22Rv1 (cell line): ENCODE measurements at regions not wholly inside any gene's neighbourhood (a gene's known extent, or its start where the extent isn't known, plus 50 kb on each side); places are given as distances from the start of the nearest gene placed in this dataset.

ENCODE experiments used
- H3K27ac ChIP-seq: fragments of 450-650 bp; 2 replicates; pipeline ENCODE4 v1.5.1; 2017
- ZFX ChIP-seq: fragments of 450-650 bp; IDR thresholded peaks from 2 replicates; pipeline ENCODE4 v1.6.1; 2017; ENCODE audit warnings: antibody characterized with exemption, borderline replicate concordance
- TF ChIP-seq, protein P1 (sequence below): fragments of 450-650 bp; IDR thresholded peaks from 2 replicates; pipeline ENCODE4 v1.5.1; 2017; ENCODE audit warnings: mild to moderate bottlenecking

DNA sequence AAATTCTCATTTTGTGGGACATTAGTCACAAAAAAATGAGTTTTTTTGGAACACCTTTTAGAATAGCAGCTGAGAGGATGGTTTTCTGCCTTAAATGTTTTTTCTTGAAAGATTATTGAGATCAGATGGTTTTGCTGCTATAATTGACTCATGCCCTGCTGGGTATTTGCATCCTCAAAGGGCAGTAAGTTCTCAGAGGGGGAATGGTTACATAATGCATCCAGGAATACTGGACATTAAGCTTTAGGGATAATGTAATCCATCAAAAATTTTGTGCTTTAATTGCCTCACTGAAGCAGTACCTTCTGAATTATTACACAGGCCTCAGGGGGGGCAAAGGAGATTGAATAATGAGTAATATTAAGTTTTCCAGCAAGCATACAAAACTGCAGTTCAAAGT, 866.3 kb upstream of the SPRY2 start:
- H3K27ac ChIP-seq, result no peak overlapping the region
- no peak for TF ChIP-seq ZFX
- TF ChIP-seq, protein P1, sequence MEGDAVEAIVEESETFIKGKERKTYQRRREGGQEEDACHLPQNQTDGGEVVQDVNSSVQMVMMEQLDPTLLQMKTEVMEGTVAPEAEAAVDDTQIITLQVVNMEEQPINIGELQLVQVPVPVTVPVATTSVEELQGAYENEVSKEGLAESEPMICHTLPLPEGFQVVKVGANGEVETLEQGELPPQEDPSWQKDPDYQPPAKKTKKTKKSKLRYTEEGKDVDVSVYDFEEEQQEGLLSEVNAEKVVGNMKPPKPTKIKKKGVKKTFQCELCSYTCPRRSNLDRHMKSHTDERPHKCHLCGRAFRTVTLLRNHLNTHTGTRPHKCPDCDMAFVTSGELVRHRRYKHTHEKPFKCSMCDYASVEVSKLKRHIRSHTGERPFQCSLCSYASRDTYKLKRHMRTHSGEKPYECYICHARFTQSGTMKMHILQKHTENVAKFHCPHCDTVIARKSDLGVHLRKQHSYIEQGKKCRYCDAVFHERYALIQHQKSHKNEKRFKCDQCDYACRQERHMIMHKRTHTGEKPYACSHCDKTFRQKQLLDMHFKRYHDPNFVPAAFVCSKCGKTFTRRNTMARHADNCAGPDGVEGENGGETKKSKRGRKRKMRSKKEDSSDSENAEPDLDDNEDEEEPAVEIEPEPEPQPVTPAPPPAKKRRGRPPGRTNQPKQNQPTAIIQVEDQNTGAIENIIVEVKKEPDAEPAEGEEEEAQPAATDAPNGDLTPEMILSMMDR, result no peak

DNA sequence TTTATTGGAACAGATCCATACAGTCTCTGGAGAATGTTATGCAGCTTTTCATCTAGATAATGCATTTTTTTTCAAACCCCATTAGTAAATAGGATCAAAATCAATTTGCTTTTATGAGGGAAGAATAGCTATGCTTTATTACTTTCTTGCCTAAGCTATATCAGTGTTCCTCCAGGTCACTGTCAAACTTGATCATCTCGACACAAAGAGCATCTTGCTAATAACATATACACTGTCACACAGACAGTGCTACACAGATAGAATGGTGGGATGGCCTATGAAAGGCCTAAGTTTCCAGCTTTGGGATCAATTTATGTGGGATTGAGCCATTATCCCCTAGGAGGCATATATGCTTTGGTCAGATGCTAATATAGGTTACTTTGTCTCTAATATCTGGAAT, 862.9 kb upstream of the SPRY2 start:
- TF ChIP-seq, protein P1, result no peak
- H3K27ac ChIP-seq, result no peak overlapping the region

DNA sequence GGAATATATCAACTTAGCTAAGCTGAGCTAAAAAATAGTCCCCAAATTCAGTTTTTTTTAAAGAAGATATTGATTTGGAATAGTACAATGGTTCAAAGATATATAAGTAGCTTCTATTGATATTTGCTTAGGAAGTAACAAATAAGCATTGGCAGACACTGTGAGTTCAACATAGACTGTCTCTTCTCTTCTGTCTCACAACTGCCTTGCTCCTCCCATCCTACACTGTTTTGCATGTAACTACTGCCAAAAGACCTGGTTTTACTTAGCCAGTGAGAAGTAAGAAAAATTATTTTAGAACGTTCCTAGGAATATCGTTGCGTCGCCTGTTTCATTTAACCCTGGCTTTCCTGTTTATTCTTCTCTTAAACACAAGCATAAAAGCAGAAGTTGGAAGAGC, 859.0 kb upstream of the SPRY2 start:
- no peak overlapping the region for H3K27ac ChIP-seq
- TF ChIP-seq, protein P1, result no peak
- TF ChIP-seq ZFX, result no peak

DNA sequence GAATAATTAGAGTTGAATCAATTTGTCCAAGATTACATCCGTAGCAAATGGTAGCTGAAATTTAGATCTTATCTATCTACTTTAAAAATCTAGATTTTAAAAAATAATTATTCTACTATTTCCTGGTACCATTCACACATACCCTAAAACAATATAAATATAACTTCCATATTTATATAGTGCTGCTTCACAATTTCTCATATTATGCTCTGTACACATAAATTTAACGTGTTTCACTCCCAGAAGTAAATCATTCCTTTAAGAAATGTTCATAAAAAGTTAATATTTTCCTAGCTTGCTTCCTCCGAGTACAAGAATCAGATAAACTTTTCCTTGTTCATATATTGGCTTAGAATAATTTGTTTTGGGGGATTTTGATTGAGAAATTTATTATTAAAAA, 857.0 kb upstream of the SPRY2 start:
- no peak overlapping the region for H3K27ac ChIP-seq
- TF ChIP-seq ZFX, result no peak
- TF ChIP-seq, protein P1, result no peak

DNA sequence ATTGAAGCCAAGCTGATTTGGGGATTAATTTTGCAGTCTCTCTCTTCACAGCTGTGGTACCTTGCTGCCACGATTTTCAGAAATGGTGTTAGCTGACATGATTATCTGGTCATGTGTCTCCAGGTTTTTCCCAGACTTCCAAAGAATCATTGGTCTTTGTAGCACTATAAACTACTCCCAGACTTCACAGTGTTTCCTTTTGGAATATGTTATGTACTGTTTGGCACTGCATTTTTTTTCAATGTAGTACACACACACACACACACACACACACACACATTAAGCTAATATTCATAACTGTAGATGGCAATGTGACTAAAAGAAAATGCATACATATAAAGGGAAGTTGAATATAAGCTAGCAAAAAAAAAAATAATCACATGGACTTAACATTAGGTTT, 856.6 kb upstream of the SPRY2 start:
- no peak overlapping the region for H3K27ac ChIP-seq
- TF ChIP-seq, protein P1, result no peak

DNA sequence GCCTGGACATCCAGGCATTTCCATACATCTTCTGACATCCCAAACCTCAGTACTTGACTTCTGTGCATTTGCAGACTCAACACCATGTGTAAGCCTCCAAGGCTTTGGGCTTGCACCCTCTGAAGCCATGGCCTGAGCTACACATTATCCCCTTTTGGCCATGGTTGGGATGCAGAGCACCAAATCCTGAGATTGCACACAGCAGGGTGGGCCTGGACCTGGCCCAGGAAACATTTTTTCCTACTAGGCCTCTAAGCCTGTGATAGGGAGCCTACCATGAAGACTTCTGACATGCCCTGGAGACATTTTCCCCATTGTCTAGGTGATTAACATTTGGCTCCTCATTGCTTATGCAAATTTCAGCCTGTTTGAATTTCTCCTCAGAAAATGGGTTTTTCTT, 853.4 kb upstream of the SPRY2 start:
- TF ChIP-seq, protein P1, result no peak
- no peak for TF ChIP-seq ZFX
- H3K27ac ChIP-seq, result no peak overlapping the region

DNA sequence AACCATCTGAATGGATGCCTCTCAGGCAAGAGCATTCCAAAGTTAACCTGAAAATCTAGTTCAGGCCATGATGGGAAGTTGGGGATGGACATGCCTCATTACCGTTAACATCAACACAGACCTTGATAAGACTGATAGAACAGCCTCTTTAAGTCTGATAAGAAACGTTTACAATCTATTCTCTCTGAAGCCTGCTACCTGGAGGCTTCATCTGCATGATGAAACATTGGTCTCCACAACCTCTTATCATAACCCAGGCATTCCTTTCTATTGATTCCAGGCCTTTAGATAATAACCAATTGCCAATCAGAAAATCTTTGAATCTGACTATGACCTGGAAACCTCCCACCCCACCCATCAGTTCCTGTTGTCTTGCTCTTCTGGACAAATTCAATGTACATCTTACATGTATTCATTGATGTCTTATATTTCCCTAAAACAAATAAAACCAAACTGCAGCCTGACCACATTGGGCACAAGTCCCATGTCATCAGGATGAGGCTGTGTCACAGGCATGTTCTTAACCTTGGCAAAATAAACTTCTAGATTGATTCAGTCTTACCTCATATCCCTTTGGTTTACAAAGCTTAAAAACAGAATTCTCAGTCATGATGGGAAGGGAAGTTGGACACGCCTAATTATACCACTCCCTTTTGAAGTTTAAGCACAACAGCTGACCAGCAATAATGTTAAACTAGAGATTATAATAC, 843.8 kb upstream of the SPRY2 start:
- TF ChIP-seq, protein P1, result no peak
- no peak for TF ChIP-seq ZFX
- no peak overlapping the region for H3K27ac ChIP-seq
